ENCODE measurements at regions not wholly inside any gene's neighbourhood (a gene's known extent, or its start where the extent isn't known, plus 50 kb on each side); places are given as distances from the start of the nearest gene placed in this dataset.

GRCh38 chr11:121983901-121984300 is 132.1 kb downstream of the BLID start:
- no peak for TF ChIP-seq POLR2A (IDR thresholded peaks at IDR 0.05)
- TF ChIP-seq, protein P1, sequence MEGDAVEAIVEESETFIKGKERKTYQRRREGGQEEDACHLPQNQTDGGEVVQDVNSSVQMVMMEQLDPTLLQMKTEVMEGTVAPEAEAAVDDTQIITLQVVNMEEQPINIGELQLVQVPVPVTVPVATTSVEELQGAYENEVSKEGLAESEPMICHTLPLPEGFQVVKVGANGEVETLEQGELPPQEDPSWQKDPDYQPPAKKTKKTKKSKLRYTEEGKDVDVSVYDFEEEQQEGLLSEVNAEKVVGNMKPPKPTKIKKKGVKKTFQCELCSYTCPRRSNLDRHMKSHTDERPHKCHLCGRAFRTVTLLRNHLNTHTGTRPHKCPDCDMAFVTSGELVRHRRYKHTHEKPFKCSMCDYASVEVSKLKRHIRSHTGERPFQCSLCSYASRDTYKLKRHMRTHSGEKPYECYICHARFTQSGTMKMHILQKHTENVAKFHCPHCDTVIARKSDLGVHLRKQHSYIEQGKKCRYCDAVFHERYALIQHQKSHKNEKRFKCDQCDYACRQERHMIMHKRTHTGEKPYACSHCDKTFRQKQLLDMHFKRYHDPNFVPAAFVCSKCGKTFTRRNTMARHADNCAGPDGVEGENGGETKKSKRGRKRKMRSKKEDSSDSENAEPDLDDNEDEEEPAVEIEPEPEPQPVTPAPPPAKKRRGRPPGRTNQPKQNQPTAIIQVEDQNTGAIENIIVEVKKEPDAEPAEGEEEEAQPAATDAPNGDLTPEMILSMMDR (IDR thresholded peaks at IDR 0.05) = no peak

Measured in lower leg skin (tissue), 3 donors.